ENCODE measurements at regions not wholly inside any gene's neighbourhood (a gene's known extent, or its start where the extent isn't known, plus 50 kb on each side); places are given as distances from the start of the nearest gene placed in this dataset.

- DNase-seq (ENCODE audit: low spot score) (no peak), ATAC-seq (no peak)
- H3K36me3 Mint-ChIP-seq = no peaks in the 10 kb centered on the region
- H3K4me1 Mint-ChIP-seq (ENCODE audit: low read depth in 2 of 2) = peaks cover 9 to 10% of the 10 kb centered on the region in 2 donors
- H3K27ac Mint-ChIP-seq = no peak overlapping the region
- no peak overlapping the region for H3K4me3 Mint-ChIP-seq
- no peaks in the 10 kb centered on the region for H3K9me3 Mint-ChIP-seq
- peaks cover 9 to 13% of the 10 kb centered on the region in 2 donors for H3K27me3 Mint-ChIP-seq
These were observed 492.6 kb downstream of the CD83 start for GRCh38 chr6:14610141-14610540.

- DNase-seq (ENCODE audit: low spot score) = no peak
- Mint-ChIP-seq H3K27me3 (peaks cover 8 to 13% of the 10 kb centered on the region in 2 donors), H3K27ac (no peak overlapping the region), H3K4me3 (no peak overlapping the region), H3K9me3 (peaks cover 2% of the 10 kb centered on the region), H3K4me1 (ENCODE audit: low read depth in 2 of 2) (peaks cover 10 to 17% of the 10 kb centered on the region in 2 donors), H3K36me3 (no peaks in the 10 kb centered on the region)
- no peak for ATAC-seq
These were observed 494.7 kb downstream of the CD83 start for GRCh38 chr6:14612016-14612980.

- no peak for DNase-seq (ENCODE audit: low spot score)
- Mint-ChIP-seq H3K27me3 (peaks cover 8 to 19% of the 10 kb centered on the region in 2 donors), H3K9me3 (peaks cover 2% of the 10 kb centered on the region), H3K36me3 (no peaks in the 10 kb centered on the region), H3K27ac (no peak overlapping the region), H3K4me3 (no peak overlapping the region), H3K4me1 (ENCODE audit: low read depth in 2 of 2) (peaks cover 10 to 17% of the 10 kb centered on the region in 2 donors)
- ATAC-seq = no peak
These were observed 497.1 kb downstream of the CD83 start for GRCh38 chr6:14614631-14615030.

GRCh38 chr6:14616656-14617055 lies 499.1 kb downstream of the CD83 start:
- H3K4me3 Mint-ChIP-seq = no peak overlapping the region
- peaks cover 2% of the 10 kb centered on the region for H3K9me3 Mint-ChIP-seq
- peaks cover 10 to 17% of the 10 kb centered on the region in 2 donors for H3K4me1 Mint-ChIP-seq (ENCODE audit: low read depth in 2 of 2)
- DNase-seq (ENCODE audit: low spot score) = no peak
- no peaks in the 10 kb centered on the region for H3K36me3 Mint-ChIP-seq
- no peak for ATAC-seq
- H3K27me3 Mint-ChIP-seq = peaks cover 8 to 22% of the 10 kb centered on the region in 2 donors
- H3K27ac Mint-ChIP-seq = no peak overlapping the region

- H3K4me3 Mint-ChIP-seq = no peak overlapping the region
- peak in 1 of 2 donors; percentile 9 for ATAC-seq
- H3K9me3 Mint-ChIP-seq = peaks cover 2% of the 10 kb centered on the region
- H3K4me1 Mint-ChIP-seq (ENCODE audit: low read depth in 2 of 2) = peaks cover 0 to 8% of the 10 kb centered on the region in 2 donors
- no peak overlapping the region for H3K27ac Mint-ChIP-seq
- H3K27me3 Mint-ChIP-seq = peaks cover 14 to 25% of the 10 kb centered on the region in 2 donors
- no peaks in the 10 kb centered on the region for H3K36me3 Mint-ChIP-seq
- DNase-seq (ENCODE audit: low spot score) = no peak
These were observed 501.3 kb downstream of the CD83 start for GRCh38 chr6:14618759-14619418.

GRCh38 chr6:14619419-14619781 lies 501.8 kb downstream of the CD83 start:
- Mint-ChIP-seq H3K36me3 (no peaks in the 10 kb centered on the region), H3K9me3 (peaks cover 2% of the 10 kb centered on the region), H3K4me3 (no peak overlapping the region), H3K4me1 (ENCODE audit: low read depth in 2 of 2) (peaks cover 0 to 8% of the 10 kb centered on the region in 2 donors), H3K27ac (no peak overlapping the region), H3K27me3 (peaks cover 14 to 25% of the 10 kb centered on the region in 2 donors)
- DNase-seq (ENCODE audit: low spot score) (no peak), ATAC-seq (no peak)

- Mint-ChIP-seq H3K4me3 (no peak overlapping the region), H3K27me3 (peaks cover 15 to 27% of the 10 kb centered on the region in 2 donors), H3K27ac (no peak overlapping the region), H3K4me1 (ENCODE audit: low read depth in 2 of 2) (peaks cover 0 to 8% of the 10 kb centered on the region in 2 donors), H3K36me3 (no peaks in the 10 kb centered on the region), H3K9me3 (peaks cover under 1% of the 10 kb centered on the region)
- ATAC-seq (no peak), DNase-seq (ENCODE audit: low spot score) (no peak)
These were observed 502.9 kb downstream of the CD83 start for GRCh38 chr6:14620522-14620921.

GRCh38 chr6:14621518-14621917 lies 503.9 kb downstream of the CD83 start:
- H3K4me3 Mint-ChIP-seq = no peak overlapping the region
- no peak for ATAC-seq
- no peaks in the 10 kb centered on the region for H3K9me3 Mint-ChIP-seq
- peaks cover 0 to 7% of the 10 kb centered on the region in 2 donors for H3K4me1 Mint-ChIP-seq (ENCODE audit: low read depth in 2 of 2)
- H3K27me3 Mint-ChIP-seq = peaks cover 16 to 27% of the 10 kb centered on the region in 2 donors
- no peaks in the 10 kb centered on the region for H3K36me3 Mint-ChIP-seq
- no peak overlapping the region for H3K27ac Mint-ChIP-seq
- DNase-seq (ENCODE audit: low spot score) = no peak

GRCh38 chr6:14622085-14622484 lies 504.5 kb downstream of the CD83 start:
- DNase-seq (ENCODE audit: low spot score) (no peak), ATAC-seq (no peak)
- peaks cover 16 to 25% of the 10 kb centered on the region in 2 donors for H3K27me3 Mint-ChIP-seq

GRCh38 chr6:14622909-14623505 lies 505.4 kb downstream of the CD83 start:
- peaks cover 0 to 7% of the 10 kb centered on the region in 2 donors for H3K4me1 Mint-ChIP-seq (ENCODE audit: low read depth in 2 of 2)
- H3K27me3 Mint-ChIP-seq = peaks cover 16 to 22% of the 10 kb centered on the region in 2 donors
- H3K27ac Mint-ChIP-seq = no peak overlapping the region
- ATAC-seq (no peak), DNase-seq (ENCODE audit: low spot score) (no peak)
- H3K4me3 Mint-ChIP-seq = no peak overlapping the region
- no peaks in the 10 kb centered on the region for H3K36me3 Mint-ChIP-seq
- H3K9me3 Mint-ChIP-seq = no peaks in the 10 kb centered on the region

More at GRCh38 chr6:14622085-14622484, 504.5 kb downstream of the CD83 start:
- no peak overlapping the region for H3K4me3 Mint-ChIP-seq
- H3K4me1 Mint-ChIP-seq (ENCODE audit: low read depth in 2 of 2) = peaks cover 0 to 4% of the 10 kb centered on the region in 2 donors
- H3K9me3 Mint-ChIP-seq = no peaks in the 10 kb centered on the region
- H3K27ac Mint-ChIP-seq = no peak overlapping the region
- no peaks in the 10 kb centered on the region for H3K36me3 Mint-ChIP-seq

- H3K4me1 Mint-ChIP-seq (ENCODE audit: low read depth in 2 of 2) = peaks cover 0 to 7% of the 10 kb centered on the region in 2 donors
- no peaks in the 10 kb centered on the region for H3K36me3 Mint-ChIP-seq
- peaks cover 16 to 17% of the 10 kb centered on the region in 2 donors for H3K27me3 Mint-ChIP-seq
- ATAC-seq (no peak), DNase-seq (ENCODE audit: low spot score) (no peak)
- no peaks in the 10 kb centered on the region for H3K9me3 Mint-ChIP-seq
- no peak overlapping the region for H3K4me3 Mint-ChIP-seq
- H3K27ac Mint-ChIP-seq = peak overlapping the region in 1 of 2 donors; percentile 62
These were observed 507.8 kb downstream of the CD83 start for GRCh38 chr6:14625173-14625895.

GRCh38 chr6:14626556-14626955 lies 509.0 kb downstream of the CD83 start:
- Mint-ChIP-seq H3K9me3 (no peaks in the 10 kb centered on the region), H3K36me3 (no peaks in the 10 kb centered on the region), H3K27ac (no peak overlapping the region), H3K4me1 (ENCODE audit: low read depth in 2 of 2) (peaks cover 0 to 7% of the 10 kb centered on the region in 2 donors), H3K4me3 (no peak overlapping the region), H3K27me3 (peaks cover 10 to 16% of the 10 kb centered on the region in 2 donors)
- no peak for ATAC-seq
- no peak for DNase-seq (ENCODE audit: low spot score)

GRCh38 chr6:14630016-14630415 lies 512.4 kb downstream of the CD83 start:
- Mint-ChIP-seq H3K27ac (peak overlapping the region in 1 of 2 donors; percentile 40), H3K36me3 (no peaks in the 10 kb centered on the region), H3K9me3 (no peaks in the 10 kb centered on the region), H3K4me1 (ENCODE audit: low read depth in 2 of 2) (peaks cover 2 to 18% of the 10 kb centered on the region in 2 donors), H3K27me3 (peaks cover 7 to 9% of the 10 kb centered on the region in 2 donors), H3K4me3 (no peak overlapping the region)
- no peak for DNase-seq (ENCODE audit: low spot score)
- ATAC-seq = no peak
